Activated T-cell treated with anti-CD3 and anti-CD28 coated beads, Interleukin-2, amount 50 U/mL, for 24 hours (primary cell): ENCODE measurements at regions not wholly inside any gene's neighbourhood (a gene's known extent, or its start where the extent isn't known, plus 50 kb on each side); places are given as distances from the start of the nearest gene placed in this dataset.

Experiments used
- DNase-seq: peaks from one replicate; pipeline ENCODE4 v3.0.0-alpha.2; 2020
- H3K27ac Mint-ChIP-seq: 2 replicates; pipeline ENCODE4 v1.8.0; 2020; ENCODE audit warnings: mild to moderate bottlenecking, mixed read lengths
- H3K27me3 Mint-ChIP-seq: 2 replicates; pipeline ENCODE4 v1.8.0; 2020; ENCODE audit warnings: mixed read lengths
- H3K36me3 Mint-ChIP-seq: 2 replicates; pipeline ENCODE4 v1.8.0; 2020; ENCODE audit warnings: low read depth, mixed read lengths
- H3K4me1 Mint-ChIP-seq: 2 replicates; pipeline ENCODE4 v1.8.0; 2020; ENCODE audit warnings: low read depth, mixed read lengths
- H3K4me3 Mint-ChIP-seq: 2 replicates; pipeline ENCODE4 v1.8.0; 2020; ENCODE audit warnings: mild to moderate bottlenecking, moderate library complexity, mixed read lengths
- H3K9me3 Mint-ChIP-seq: 2 replicates; pipeline ENCODE4 v1.8.0; 2020; ENCODE audit warnings: mixed read lengths

DNA sequence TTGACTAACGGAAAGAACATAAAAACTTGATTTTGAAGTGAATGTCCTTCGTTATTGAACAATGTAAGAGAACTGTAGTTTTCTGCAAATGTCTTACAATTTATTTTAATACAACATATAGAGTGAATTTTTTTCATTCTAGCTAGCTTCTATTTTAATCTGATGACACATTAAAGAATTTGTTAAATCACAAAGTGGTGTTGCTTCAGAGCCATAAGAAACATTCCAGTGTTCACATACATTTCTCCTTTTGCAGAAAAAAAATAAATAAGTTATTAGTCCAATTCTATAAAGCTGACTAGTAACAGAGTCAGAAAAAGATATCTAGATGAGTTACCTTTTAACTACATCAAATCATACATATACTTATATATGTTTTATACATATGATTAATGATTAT lies 914.3 kb upstream of the SLC39A10 start:
- H3K36me3 Mint-ChIP-seq, result no peaks in the 10 kb centered on the region
- no peaks in the 10 kb centered on the region for H3K4me1 Mint-ChIP-seq
- no peaks in the 10 kb centered on the region for H3K27me3 Mint-ChIP-seq
- H3K27ac Mint-ChIP-seq, result no peak overlapping the region
- DNase-seq, result no peak
- H3K4me3 Mint-ChIP-seq, result no peak overlapping the region
- no peaks in the 10 kb centered on the region for H3K9me3 Mint-ChIP-seq

DNA sequence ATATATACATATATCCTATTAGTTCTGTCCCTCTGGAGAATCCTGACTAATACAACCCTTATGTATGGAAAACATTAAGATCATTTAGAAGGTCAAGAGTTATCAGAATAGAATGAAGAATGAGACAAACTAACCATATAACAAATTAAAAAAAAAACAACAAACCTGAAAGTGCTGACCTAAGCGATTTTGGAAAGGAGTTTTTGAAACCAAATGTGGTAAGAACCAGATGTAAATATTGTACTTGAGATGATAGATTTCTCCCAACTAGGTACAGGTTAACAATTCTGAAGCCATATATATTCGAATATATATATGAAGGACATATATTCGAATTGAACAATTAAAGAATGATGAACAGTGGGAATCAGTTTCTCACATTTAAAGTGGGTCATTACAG lies 917.8 kb upstream of the SLC39A10 start:
- DNase-seq, result no peak
- Mint-ChIP-seq H3K4me3 (no peak overlapping the region), H3K36me3 (no peaks in the 10 kb centered on the region), H3K9me3 (no peaks in the 10 kb centered on the region), H3K27me3 (no peaks in the 10 kb centered on the region), H3K27ac (no peak overlapping the region), H3K4me1 (no peaks in the 10 kb centered on the region)

DNA sequence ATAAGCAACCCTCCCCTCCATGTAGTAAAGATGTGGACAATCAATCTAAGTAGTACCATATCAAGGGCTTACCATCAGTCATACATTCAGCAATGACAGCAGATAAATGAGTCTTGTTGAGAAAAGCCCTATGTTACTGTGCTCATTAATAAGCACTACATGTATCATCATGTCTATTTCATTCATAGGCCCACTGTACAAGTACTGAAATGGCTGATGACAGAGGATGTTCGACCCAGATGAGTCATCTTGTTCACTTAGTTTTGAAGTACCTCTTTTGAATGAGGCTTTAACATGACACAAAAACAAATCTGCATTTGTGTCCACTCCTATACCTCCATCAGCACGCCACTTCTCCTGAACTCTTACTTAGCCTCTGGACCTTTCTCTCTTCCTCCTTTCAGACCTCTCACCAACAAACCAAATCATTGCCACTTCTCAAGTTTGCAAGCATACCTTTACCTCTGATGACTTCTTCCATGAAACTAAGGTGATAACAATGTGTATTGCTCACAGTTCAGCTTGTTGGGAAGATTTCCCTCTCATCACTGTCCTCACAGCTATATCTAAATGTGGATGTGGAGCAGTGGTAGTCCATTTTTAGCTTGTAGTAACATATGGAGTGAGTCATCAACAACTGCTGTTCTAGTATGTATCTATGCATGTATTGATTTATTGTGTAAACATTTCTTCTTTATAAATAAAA lies 921.0 kb upstream of the SLC39A10 start:
- Mint-ChIP-seq H3K36me3 (no peaks in the 10 kb centered on the region), H3K4me3 (no peak overlapping the region), H3K9me3 (no peaks in the 10 kb centered on the region), H3K4me1 (no peaks in the 10 kb centered on the region), H3K27me3 (no peaks in the 10 kb centered on the region), H3K27ac (no peak overlapping the region)
- DNase-seq, result no peak

DNA sequence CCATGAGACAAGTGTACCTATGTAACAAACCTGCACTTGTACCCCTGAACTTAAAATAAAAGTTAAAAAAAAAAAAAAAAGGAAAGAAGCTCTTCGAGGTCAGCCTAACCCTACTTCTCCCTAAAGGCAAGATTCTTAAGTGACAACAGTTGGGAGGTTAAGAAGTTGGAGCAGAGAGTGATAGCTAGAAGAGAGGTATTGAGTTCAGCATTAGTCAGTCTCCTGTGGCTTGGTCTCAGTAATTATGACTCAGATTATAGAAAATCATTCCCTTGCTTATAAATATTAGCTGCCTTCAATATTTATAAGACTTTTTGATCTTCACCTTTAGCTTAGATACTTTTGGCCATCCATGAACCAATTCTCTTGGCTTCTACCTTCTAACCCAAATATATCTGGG lies 926.8 kb upstream of the SLC39A10 start:
- Mint-ChIP-seq H3K27ac (no peak overlapping the region), H3K27me3 (no peaks in the 10 kb centered on the region), H3K4me3 (no peak overlapping the region), H3K9me3 (no peaks in the 10 kb centered on the region), H3K4me1 (no peaks in the 10 kb centered on the region), H3K36me3 (no peaks in the 10 kb centered on the region)
- DNase-seq, result no peak

DNA sequence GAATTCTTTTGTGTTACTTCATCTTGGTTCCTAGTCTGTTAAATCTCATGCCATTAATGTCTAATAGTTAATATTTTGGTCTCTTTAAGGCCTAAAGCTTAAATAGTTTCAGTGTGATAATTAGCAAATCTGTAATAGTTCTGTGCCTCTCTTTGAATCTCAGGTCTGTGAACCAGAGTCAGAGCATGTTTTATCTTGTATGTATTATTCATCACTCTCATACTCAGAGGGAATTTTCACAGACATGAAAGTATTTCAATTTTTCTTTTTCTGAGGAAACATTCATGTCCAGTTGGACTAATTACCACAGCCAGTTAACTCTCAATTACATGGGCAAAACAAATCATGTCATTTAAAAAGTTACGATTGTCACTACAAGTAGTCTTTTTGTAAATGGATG lies 931.9 kb upstream of the SLC39A10 start:
- Mint-ChIP-seq H3K4me3 (no peak overlapping the region), H3K4me1 (no peaks in the 10 kb centered on the region), H3K36me3 (no peaks in the 10 kb centered on the region), H3K9me3 (no peaks in the 10 kb centered on the region), H3K27me3 (no peaks in the 10 kb centered on the region), H3K27ac (no peak overlapping the region)
- DNase-seq, result no peak

DNA sequence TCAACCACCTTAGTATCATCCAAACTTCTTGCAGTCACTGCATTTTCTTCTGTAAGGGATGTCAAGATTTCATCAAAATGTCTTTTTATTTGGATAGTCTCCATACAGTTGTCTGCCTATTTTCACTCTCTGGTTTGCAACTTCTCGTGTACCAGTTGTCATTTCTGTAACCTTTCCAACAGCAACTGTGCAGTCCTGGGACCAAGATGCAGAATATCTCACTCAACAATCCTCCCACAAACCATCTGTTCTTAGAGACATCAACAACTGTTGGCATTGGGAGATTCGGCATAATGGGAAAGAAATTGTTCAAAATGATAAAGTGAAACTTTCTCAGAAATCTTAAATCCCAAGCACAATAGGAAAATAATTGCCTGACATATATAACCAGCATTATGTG lies 933.6 kb upstream of the SLC39A10 start:
- no peak for DNase-seq
- Mint-ChIP-seq H3K36me3 (no peaks in the 10 kb centered on the region), H3K9me3 (no peaks in the 10 kb centered on the region), H3K27ac (no peak overlapping the region), H3K4me3 (no peak overlapping the region), H3K27me3 (no peaks in the 10 kb centered on the region), H3K4me1 (no peaks in the 10 kb centered on the region)

DNA sequence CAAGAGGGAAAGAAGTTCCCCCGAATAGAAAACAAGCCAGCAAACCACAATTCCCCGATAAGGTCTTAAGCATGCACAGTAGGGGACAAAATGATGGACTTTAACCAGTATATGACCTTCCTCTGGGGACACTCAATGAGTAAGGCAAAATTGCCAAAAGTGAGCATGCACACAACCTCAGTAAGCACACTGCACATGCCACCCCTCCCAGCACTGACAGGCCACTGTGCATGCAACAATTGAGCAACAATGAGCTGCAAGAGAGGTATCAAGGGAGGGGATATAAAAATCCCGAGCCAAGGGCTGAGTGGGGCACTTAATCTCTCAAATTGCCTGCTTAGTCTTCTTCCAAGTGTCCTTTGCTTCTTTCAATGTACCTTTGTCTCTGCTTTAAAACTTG lies 935.8 kb upstream of the SLC39A10 start:
- Mint-ChIP-seq H3K4me1 (no peaks in the 10 kb centered on the region), H3K4me3 (no peak overlapping the region), H3K27me3 (no peaks in the 10 kb centered on the region), H3K27ac (no peak overlapping the region), H3K36me3 (no peaks in the 10 kb centered on the region), H3K9me3 (no peaks in the 10 kb centered on the region)
- no peak for DNase-seq

DNA sequence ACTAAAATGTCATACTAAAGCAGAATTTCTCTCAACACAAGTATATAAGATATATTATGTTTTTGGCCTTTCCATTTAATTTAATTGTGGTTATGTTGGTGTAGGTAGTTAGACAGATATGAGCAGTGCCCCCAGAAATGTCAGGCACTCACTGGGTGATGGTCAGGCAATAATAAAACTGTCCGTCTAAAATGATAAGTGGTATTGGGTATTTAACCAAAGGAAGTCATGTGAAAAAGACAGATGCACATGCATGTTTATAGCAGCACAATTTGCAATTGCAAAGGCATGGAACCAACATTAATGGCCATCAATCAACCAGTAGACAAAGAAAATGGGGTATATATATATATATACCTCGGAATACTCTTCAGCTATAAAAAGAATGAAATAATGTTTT lies 936.6 kb upstream of the SLC39A10 start:
- no peak for DNase-seq
- no peaks in the 10 kb centered on the region for H3K27me3 Mint-ChIP-seq
- H3K9me3 Mint-ChIP-seq, result no peaks in the 10 kb centered on the region
- no peak overlapping the region for H3K4me3 Mint-ChIP-seq
- H3K4me1 Mint-ChIP-seq, result no peaks in the 10 kb centered on the region
- H3K27ac Mint-ChIP-seq, result no peak overlapping the region
- no peaks in the 10 kb centered on the region for H3K36me3 Mint-ChIP-seq

DNA sequence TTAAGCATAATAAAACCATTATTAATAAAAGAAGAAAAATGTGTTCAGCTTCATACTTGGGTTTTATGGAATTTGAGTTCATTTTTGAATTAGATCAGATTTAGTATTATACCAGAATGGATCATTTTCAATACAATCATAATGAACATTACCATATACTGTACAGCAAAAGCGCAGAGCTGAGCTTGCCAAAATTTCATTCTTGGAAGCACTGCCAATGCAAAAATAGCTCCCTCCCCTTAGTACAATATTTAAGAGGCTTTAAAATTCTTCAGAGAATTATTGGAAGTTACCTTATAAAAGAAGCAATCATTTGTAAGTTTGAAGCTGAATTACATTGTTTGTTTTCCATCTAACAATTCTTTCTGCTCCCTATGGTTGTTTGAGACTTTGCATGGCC lies 938.1 kb upstream of the SLC39A10 start:
- Mint-ChIP-seq H3K27ac (no peak overlapping the region), H3K4me1 (no peaks in the 10 kb centered on the region), H3K27me3 (no peaks in the 10 kb centered on the region), H3K4me3 (no peak overlapping the region), H3K9me3 (no peaks in the 10 kb centered on the region), H3K36me3 (no peaks in the 10 kb centered on the region)
- DNase-seq, result no peak

DNA sequence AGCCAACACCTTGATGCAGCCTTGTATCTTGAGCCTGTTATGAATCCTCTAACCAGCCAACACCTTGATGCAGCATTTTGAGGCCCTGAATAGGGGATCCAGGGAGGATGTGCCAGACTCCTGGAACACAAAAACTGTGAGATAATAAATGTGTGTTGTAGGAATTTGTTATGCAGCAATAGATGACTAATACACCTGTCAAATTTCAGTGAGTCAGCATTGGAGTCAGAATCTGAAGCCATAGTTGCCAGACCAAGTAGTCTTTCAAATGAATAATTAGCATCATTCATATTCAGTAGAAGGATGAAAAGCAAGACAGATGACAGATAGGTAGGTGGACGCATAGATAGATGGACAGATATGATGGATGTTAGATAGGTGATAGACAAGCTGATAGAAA lies 942.5 kb upstream of the SLC39A10 start:
- Mint-ChIP-seq H3K27me3 (no peaks in the 10 kb centered on the region), H3K9me3 (no peaks in the 10 kb centered on the region), H3K4me3 (no peak overlapping the region), H3K4me1 (no peaks in the 10 kb centered on the region), H3K36me3 (no peaks in the 10 kb centered on the region), H3K27ac (no peak overlapping the region)
- DNase-seq, result no peak

DNA sequence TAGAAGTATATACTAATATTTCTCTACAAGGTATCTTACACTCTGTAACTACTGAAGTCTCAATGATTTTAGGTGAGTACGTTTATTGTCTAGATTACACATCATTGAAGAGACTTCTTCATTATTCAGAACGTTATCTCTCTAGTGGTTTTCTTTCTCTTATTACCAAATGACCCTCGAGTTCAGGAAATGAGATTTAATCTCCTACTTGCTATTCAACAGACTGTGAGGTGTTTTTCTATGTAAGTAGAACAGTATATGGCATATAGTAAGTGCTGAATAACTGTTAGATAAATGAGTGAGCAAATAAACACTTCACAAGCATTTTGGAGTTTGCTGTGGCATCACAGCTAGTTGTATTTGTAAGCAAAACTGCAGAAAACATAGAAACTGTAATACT lies 947.2 kb upstream of the SLC39A10 start:
- Mint-ChIP-seq H3K4me1 (no peaks in the 10 kb centered on the region), H3K36me3 (no peaks in the 10 kb centered on the region), H3K9me3 (no peaks in the 10 kb centered on the region), H3K27me3 (no peaks in the 10 kb centered on the region), H3K4me3 (no peak overlapping the region), H3K27ac (no peak overlapping the region)
- DNase-seq, result no peak

DNA sequence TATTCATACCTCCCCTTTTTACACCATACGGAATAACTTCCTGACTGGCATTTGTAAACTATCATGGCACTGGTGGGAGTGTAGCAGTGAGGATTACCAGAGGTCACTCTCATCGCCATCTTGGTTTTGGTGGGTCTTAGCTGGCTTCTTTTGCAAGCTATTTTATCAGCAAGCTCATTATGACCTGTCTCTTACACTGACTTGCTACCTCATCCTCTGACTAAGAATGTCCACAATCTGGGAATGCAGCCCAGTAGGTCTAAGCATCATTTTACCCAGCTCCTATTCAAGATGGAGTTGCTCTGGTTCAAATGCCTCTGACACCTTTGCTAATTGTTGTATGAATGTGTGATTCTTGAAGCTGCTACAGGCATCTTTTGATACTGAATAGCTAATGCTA lies 950.8 kb upstream of the SLC39A10 start:
- DNase-seq, result no peak
- H3K36me3 Mint-ChIP-seq, result no peaks in the 10 kb centered on the region
- H3K27ac Mint-ChIP-seq, result no peak overlapping the region
- no peaks in the 10 kb centered on the region for H3K4me1 Mint-ChIP-seq
- no peaks in the 10 kb centered on the region for H3K9me3 Mint-ChIP-seq
- no peak overlapping the region for H3K4me3 Mint-ChIP-seq
- H3K27me3 Mint-ChIP-seq, result no peaks in the 10 kb centered on the region

DNA sequence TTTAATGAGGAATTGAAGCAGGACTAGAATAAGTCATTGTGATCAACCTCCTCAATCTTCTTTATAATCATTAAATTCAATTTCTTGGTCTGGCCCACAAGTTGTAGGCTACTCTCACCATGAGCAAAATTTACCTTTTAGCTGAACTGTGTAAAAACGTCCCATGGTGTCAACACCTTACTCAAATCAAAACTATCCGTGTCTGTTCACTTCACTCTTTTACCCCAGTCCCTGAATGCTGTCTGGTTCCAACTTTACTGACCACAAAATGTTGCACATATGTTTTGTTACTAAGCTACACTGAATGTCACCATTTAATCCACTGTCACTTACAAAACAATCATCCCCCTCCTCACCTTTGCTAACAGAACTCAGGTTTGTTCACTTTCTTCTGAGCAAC lies 951.6 kb upstream of the SLC39A10 start:
- H3K9me3 Mint-ChIP-seq, result no peaks in the 10 kb centered on the region
- H3K27ac Mint-ChIP-seq, result no peak overlapping the region
- H3K4me3 Mint-ChIP-seq, result no peak overlapping the region
- H3K27me3 Mint-ChIP-seq, result no peaks in the 10 kb centered on the region
- H3K4me1 Mint-ChIP-seq, result no peaks in the 10 kb centered on the region
- no peaks in the 10 kb centered on the region for H3K36me3 Mint-ChIP-seq
- no peak for DNase-seq

DNA sequence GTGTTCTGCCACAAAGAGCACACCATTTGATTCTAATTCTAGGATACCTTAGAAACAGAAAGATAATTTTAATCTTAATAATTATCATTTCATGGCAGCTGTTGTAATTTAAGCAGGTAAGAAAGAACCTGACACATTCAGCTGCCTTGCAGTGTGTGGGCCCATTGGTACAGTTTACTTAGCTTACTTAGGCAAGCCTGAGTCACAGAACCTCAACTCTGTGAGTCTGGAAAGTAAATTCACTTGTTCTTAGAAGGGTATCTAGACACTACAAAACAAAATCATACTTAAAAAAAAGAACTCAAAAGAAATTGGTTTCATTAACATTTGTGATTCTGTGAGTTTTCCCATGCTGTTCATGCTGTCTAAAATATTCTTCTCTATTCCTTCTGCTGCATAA lies 956.3 kb upstream of the SLC39A10 start:
- Mint-ChIP-seq H3K36me3 (no peaks in the 10 kb centered on the region), H3K9me3 (no peaks in the 10 kb centered on the region), H3K4me3 (no peak overlapping the region), H3K27ac (no peak overlapping the region), H3K4me1 (no peaks in the 10 kb centered on the region), H3K27me3 (peaks cover 3% of the 10 kb centered on the region)
- no peak for DNase-seq

DNA sequence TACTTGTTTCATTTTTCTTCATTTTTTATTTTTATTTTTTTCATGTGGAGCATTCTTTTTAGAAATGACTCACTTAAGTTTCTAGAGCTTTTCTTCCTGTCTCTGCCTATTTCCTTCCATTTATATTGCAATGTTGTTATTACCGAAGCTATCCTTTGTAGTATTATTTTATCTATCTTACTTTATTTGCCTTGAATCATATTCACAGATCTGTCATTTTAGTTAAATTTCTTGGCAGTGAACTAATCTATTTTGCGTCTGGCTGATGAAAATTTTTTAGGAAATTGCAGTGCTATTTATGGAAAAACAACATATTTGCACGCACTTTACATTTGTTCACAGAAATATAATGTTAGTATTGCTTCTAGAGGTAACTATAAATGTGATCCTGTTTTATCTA lies 956.9 kb upstream of the SLC39A10 start:
- no peaks in the 10 kb centered on the region for H3K36me3 Mint-ChIP-seq
- no peak overlapping the region for H3K4me3 Mint-ChIP-seq
- no peaks in the 10 kb centered on the region for H3K4me1 Mint-ChIP-seq
- DNase-seq, result no peak
- no peak overlapping the region for H3K27ac Mint-ChIP-seq
- H3K9me3 Mint-ChIP-seq, result no peaks in the 10 kb centered on the region
- H3K27me3 Mint-ChIP-seq, result peaks cover 3% of the 10 kb centered on the region

DNA sequence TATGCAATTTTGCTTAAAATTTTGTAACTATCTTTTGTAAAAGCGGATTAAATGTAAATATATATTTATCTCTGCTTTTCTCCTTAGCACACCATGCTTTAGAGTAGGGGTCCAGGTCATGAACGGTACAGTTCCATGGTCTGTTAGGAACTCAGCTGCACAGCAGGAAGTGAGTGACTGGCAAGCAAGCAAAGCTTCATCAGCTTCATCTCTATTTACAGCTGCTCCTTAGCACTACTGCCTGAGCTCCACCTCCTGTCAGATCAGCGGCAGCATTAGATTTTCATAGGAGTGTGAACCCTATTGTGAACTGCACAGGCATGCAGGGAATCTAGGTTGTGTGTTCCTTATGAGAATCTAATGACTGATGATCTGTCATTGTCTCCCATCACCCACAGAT lies 959.0 kb upstream of the SLC39A10 start:
- no peak for DNase-seq
- H3K4me1 Mint-ChIP-seq, result no peaks in the 10 kb centered on the region
- H3K9me3 Mint-ChIP-seq, result no peaks in the 10 kb centered on the region
- peaks cover 3% of the 10 kb centered on the region for H3K27me3 Mint-ChIP-seq
- H3K36me3 Mint-ChIP-seq, result no peaks in the 10 kb centered on the region
- no peak overlapping the region for H3K27ac Mint-ChIP-seq
- no peak overlapping the region for H3K4me3 Mint-ChIP-seq
